ENCODE measurements at regions not wholly inside any gene's neighbourhood (a gene's known extent, or its start where the extent isn't known, plus 50 kb on each side); places are given as distances from the start of the nearest gene placed in this dataset.

DNA sequence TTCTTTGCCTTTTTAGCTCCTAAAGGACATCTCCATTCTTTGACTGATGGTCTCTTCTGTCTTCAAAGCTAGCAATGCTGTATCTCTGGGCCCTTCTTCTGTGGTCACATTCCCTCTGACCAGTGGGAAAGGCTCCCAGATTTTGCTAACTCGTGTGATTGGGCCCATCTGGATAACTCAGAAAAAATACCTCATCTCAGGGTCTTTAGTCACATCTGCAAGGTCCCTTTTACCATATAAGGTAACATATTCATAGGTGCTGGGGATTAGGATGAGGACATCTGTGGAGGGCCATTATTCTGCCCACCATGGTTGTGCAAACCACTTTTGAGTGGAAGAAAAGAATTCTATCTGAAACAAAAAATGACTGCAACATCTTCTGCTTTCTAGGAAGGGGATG, 76.3 kb upstream of the MAMDC2 start:
- DNase-seq (no peak), ATAC-seq (no peak)
- Histone ChIP-seq H3K4me3 (no peak overlapping the region), H3K9me3 (no peaks in the 10 kb centered on the region), H3K4me1 (no peaks in the 10 kb centered on the region), H3K27ac (no peak overlapping the region), H3K27me3 (no peaks in the 10 kb centered on the region), H3K36me3 (no peaks in the 10 kb centered on the region)
- TF ChIP-seq, protein P1, sequence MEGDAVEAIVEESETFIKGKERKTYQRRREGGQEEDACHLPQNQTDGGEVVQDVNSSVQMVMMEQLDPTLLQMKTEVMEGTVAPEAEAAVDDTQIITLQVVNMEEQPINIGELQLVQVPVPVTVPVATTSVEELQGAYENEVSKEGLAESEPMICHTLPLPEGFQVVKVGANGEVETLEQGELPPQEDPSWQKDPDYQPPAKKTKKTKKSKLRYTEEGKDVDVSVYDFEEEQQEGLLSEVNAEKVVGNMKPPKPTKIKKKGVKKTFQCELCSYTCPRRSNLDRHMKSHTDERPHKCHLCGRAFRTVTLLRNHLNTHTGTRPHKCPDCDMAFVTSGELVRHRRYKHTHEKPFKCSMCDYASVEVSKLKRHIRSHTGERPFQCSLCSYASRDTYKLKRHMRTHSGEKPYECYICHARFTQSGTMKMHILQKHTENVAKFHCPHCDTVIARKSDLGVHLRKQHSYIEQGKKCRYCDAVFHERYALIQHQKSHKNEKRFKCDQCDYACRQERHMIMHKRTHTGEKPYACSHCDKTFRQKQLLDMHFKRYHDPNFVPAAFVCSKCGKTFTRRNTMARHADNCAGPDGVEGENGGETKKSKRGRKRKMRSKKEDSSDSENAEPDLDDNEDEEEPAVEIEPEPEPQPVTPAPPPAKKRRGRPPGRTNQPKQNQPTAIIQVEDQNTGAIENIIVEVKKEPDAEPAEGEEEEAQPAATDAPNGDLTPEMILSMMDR (IDR thresholded peaks at IDR 0.05) = no peak
- intact Hi-C loops (cut with DNase I) = loop anchor here in 1 of 2 donors (5.0 kb wide), 1 partner anchor 145 kb away; no protein-coding TSS in a partner anchor

DNA sequence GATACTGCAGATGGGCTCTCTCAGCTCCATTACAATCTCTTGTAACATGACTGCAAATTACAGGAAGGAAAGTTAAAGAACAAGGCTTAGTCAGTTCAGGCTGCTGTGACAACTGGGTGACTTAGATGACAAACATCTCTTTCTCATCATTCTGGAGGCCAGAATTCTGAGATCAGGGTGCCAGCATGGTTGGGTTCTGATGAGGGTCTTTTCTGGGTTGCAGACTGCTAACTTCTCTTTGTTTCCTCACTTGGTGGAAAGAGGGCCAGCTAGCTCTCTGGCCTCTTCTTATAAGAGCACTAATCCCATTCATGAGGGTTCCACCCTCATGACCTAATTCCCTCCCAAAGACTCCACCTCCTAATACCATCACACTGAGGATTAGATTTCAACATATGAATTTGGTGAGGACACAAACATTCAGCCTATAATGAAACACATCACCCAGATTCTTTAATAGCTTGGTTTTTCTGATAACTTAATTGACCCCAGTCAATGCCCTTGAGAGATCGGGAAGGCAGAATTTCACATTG, 73.6 kb upstream of the MAMDC2 start:
- Histone ChIP-seq H3K27me3 (no peaks in the 10 kb centered on the region), H3K36me3 (no peaks in the 10 kb centered on the region), H3K9me3 (no peaks in the 10 kb centered on the region), H3K4me3 (no peak overlapping the region), H3K4me1 (no peaks in the 10 kb centered on the region), H3K27ac (no peak overlapping the region)
- ATAC-seq (no peak), DNase-seq (no peak)
- intact Hi-C loops (cut with DNase I) = loop anchor here in 1 of 2 donors (10.0 kb wide), 1 partner anchor 645 kb away; no protein-coding TSS in a partner anchor
- TF ChIP-seq, protein P1 (IDR thresholded peaks at IDR 0.05) = no peak

DNA sequence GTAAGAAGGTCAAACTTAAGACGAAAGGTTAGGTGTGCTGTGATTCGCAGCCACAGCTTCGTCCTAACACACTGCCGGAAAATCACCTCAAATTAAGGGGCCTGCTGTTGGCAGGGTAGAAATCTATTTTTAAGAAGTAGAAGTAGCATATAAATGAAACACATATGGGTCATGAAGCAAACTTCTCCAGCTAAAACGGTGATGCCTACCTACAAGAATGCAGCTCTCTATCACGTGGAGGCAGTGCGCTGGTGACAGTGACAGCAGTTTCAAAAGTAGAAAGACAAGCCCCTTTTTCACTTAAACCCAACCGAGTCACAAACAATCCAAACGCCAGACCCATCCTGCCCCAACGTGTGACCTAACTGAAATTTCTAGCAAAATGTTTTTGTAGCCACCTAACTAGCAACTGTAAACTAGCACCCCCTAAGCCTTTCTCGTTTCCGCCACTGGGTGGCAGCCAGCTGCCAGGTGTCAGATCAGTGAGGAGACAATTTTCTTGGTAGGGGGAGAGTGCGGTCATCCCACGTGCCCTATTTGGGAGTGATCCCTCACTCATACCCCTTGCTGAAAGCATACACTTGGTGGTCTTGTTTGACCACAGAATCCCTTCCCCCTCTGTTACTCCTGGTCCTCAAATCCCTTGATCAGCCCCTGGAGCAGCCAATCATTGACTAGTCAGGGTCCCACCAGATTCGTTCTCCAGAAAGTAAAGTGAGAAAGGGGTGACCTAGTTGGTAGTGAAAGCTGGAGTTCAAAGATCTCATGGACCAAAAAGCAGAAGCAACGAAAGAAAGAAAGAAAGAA, 71.8 kb upstream of the MAMDC2 start:
- peak; percentile 49 to 74 (median 69) for DNase-seq
- ATAC-seq = peak; percentile 84
- TF ChIP-seq, protein P1 (IDR thresholded peaks at IDR 0.05) = peak; percentile 72 to 74

DNA sequence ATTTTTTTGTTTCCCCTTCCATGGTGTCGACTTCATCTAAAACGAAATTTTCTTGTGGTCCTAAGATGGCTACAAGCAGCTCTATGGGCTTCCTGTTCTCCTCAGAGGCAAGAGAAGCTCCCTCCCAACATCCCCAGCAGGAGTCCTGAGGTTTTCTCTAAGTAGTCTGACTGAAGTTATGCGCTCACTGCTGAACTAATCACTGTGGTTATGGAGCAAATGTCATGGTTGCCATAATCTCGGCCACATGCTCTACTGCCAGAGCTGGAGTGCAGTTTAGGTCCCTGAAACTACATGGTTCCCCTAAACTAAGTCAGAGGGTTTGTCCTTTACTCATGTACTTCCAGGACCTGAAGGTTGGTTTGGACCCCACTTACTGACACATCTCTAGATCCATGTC, 68.0 kb upstream of the MAMDC2 start:
- intact Hi-C loops (cut with DNase I) = loop anchor here in 1 of 2 donors (10.0 kb wide), 1 partner anchor 639 kb away; no protein-coding TSS in a partner anchor
- ATAC-seq = no peak
- H3K4me3 ChIP-seq = no peak overlapping the region
- TF ChIP-seq, protein P1 (IDR thresholded peaks at IDR 0.05) = no peak
- H3K36me3 ChIP-seq = no peaks in the 10 kb centered on the region
- H3K4me1 ChIP-seq = no peaks in the 10 kb centered on the region
- H3K27me3 ChIP-seq = no peaks in the 10 kb centered on the region
- H3K27ac ChIP-seq = no peak overlapping the region
- no peak for DNase-seq
- H3K9me3 ChIP-seq = no peaks in the 10 kb centered on the region

More for the DNA sequence above, 71.8 kb upstream of the MAMDC2 start:
- H3K9me3 ChIP-seq = no peaks in the 10 kb centered on the region
- no peaks in the 10 kb centered on the region for H3K27me3 ChIP-seq
- no peaks in the 10 kb centered on the region for H3K4me1 ChIP-seq
- no peaks in the 10 kb centered on the region for H3K36me3 ChIP-seq
- no peak overlapping the region for H3K4me3 ChIP-seq
- intact Hi-C loops (cut with DNase I) = loop anchor here in 1 of 2 donors (10.0 kb wide), 1 partner anchor 643 kb away; no protein-coding TSS in a partner anchor
- H3K27ac ChIP-seq = no peak overlapping the region

DNA sequence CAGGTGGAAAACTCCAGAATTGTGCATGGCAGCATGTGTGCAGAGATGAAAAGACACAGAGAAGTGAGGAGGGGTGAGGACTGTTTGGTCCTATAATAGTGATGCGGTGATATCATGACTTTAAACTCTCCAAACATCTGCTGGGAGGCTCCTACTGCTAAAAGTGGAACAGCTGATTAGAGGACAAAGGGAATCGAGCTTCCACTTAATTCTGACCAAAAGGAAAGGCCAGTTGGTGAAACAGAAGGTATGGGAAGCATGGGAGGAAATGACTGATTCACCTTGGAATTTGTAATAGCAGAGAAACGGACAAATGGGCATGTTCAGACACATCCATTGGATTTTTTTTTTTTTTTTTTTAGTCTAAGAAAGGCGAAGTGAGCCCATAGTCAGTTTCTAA, 67.5 kb upstream of the MAMDC2 start:
- no peak overlapping the region for H3K27ac ChIP-seq
- H3K4me1 ChIP-seq = no peaks in the 10 kb centered on the region
- no peaks in the 10 kb centered on the region for H3K9me3 ChIP-seq
- no peak overlapping the region for H3K4me3 ChIP-seq
- H3K36me3 ChIP-seq = no peaks in the 10 kb centered on the region
- DNase-seq (no peak), ATAC-seq (no peak)
- intact Hi-C loops (cut with DNase I) = loop anchor here in 1 of 2 donors (10.0 kb wide), 1 partner anchor 639 kb away; no protein-coding TSS in a partner anchor
- TF ChIP-seq, protein P1 (IDR thresholded peaks at IDR 0.05) = no peak
- no peaks in the 10 kb centered on the region for H3K27me3 ChIP-seq
